ENCODE measurements at regions not wholly inside any gene's neighbourhood (a gene's known extent, or its start where the extent isn't known, plus 50 kb on each side); places are given as distances from the start of the nearest gene placed in this dataset.

- TF ChIP-seq CTCF (conservative IDR thresholded peaks at IDR 0.05; ENCODE audit: low read length) (no peak), EZH2phosphoT487 (IDR thresholded peaks at IDR 0.05; ENCODE audit: borderline replicate concordance, low read depth, low read length) (no peak)
Measured at GRCh38 chr17:27082023-27082774, 211.7 kb upstream of the WSB1 start.

Data from OCI-LY7 (cell line).